ENCODE measurements at regions not wholly inside any gene's neighbourhood (a gene's known extent, or its start where the extent isn't known, plus 50 kb on each side); places are given as distances from the start of the nearest gene placed in this dataset.

- no peak for DNase-seq (ENCODE audit: low spot score)
- in situ Hi-C loops (cut with HindIII; ENCODE audit: low sequenced_read_pairs), result no loop called here
These were observed 206.1 kb upstream of the ANKRD50 start for GRCh38 chr4:124918559-124919122.

GRCh38 chr4:124915073-124915472 lies 202.5 kb upstream of the ANKRD50 start:
- DNase-seq (ENCODE audit: low spot score), result no peak
- in situ Hi-C loops (cut with HindIII; ENCODE audit: low sequenced_read_pairs), result no loop called here

GRCh38 chr4:124913237-124913636 lies 200.7 kb upstream of the ANKRD50 start:
- in situ Hi-C loops (cut with HindIII; ENCODE audit: low sequenced_read_pairs), result no loop called here
- no peak for DNase-seq (ENCODE audit: low spot score)

GRCh38 chr4:124910327-124910726 lies 197.8 kb upstream of the ANKRD50 start:
- no peak for DNase-seq (ENCODE audit: low spot score)
- in situ Hi-C loops (cut with HindIII; ENCODE audit: low sequenced_read_pairs), result no loop called here

- no peak for DNase-seq (ENCODE audit: low spot score)
- in situ Hi-C loops (cut with HindIII; ENCODE audit: low sequenced_read_pairs), result no loop called here
These were observed 195.3 kb upstream of the ANKRD50 start for GRCh38 chr4:124907881-124908280.

GRCh38 chr4:124905441-124905840 lies 192.9 kb upstream of the ANKRD50 start:
- no peak for DNase-seq (ENCODE audit: low spot score)
- in situ Hi-C loops (cut with HindIII; ENCODE audit: low sequenced_read_pairs), result no loop called here

- DNase-seq (ENCODE audit: low spot score), result no peak
- in situ Hi-C loops (cut with HindIII; ENCODE audit: low sequenced_read_pairs), result no loop called here
These were observed 192.3 kb upstream of the ANKRD50 start for GRCh38 chr4:124904723-124905388.

GRCh38 chr4:124903995-124904722 lies 191.6 kb upstream of the ANKRD50 start:
- in situ Hi-C loops (cut with HindIII; ENCODE audit: low sequenced_read_pairs), result no loop called here

GRCh38 chr4:124902001-124902515 lies 189.5 kb upstream of the ANKRD50 start:
- in situ Hi-C loops (cut with HindIII; ENCODE audit: low sequenced_read_pairs), result no loop called here

More at GRCh38 chr4:124903995-124904722, 191.6 kb upstream of the ANKRD50 start:
- DNase-seq (ENCODE audit: low spot score), result no peak

GRCh38 chr4:124899997-124900396 lies 187.5 kb upstream of the ANKRD50 start:
- in situ Hi-C loops (cut with HindIII; ENCODE audit: low sequenced_read_pairs), result no loop called here
- no peak for DNase-seq (ENCODE audit: low spot score)

More at GRCh38 chr4:124902001-124902515, 189.5 kb upstream of the ANKRD50 start:
- DNase-seq (ENCODE audit: low spot score), result no peak

- in situ Hi-C loops (cut with HindIII; ENCODE audit: low sequenced_read_pairs), result no loop called here
- no peak for DNase-seq (ENCODE audit: low spot score)
These were observed 178.0 kb upstream of the ANKRD50 start for GRCh38 chr4:124890522-124890921.

GRCh38 chr4:124887739-124888138 lies 175.2 kb upstream of the ANKRD50 start:
- in situ Hi-C loops (cut with HindIII; ENCODE audit: low sequenced_read_pairs), result no loop called here

GRCh38 chr4:124884316-124884715 lies 171.8 kb upstream of the ANKRD50 start:
- in situ Hi-C loops (cut with HindIII; ENCODE audit: low sequenced_read_pairs), result no loop called here
- DNase-seq (ENCODE audit: low spot score), result no peak

More at GRCh38 chr4:124887739-124888138, 175.2 kb upstream of the ANKRD50 start:
- no peak for DNase-seq (ENCODE audit: low spot score)

- in situ Hi-C loops (cut with HindIII; ENCODE audit: low sequenced_read_pairs), result no loop called here
- DNase-seq (ENCODE audit: low spot score), result no peak
These were observed 171.1 kb upstream of the ANKRD50 start for GRCh38 chr4:124883632-124884031.

- in situ Hi-C loops (cut with HindIII; ENCODE audit: low sequenced_read_pairs), result no loop called here
These were observed 166.7 kb upstream of the ANKRD50 start for GRCh38 chr4:124879195-124879594.

GRCh38 chr4:124874172-124874450 lies 161.6 kb upstream of the ANKRD50 start:
- no peak for DNase-seq (ENCODE audit: low spot score)
- in situ Hi-C loops (cut with HindIII; ENCODE audit: low sequenced_read_pairs), result no loop called here

More at GRCh38 chr4:124879195-124879594, 166.7 kb upstream of the ANKRD50 start:
- no peak for DNase-seq (ENCODE audit: low spot score)

- in situ Hi-C loops (cut with HindIII; ENCODE audit: low sequenced_read_pairs), result no loop called here
- DNase-seq (ENCODE audit: low spot score), result no peak
These were observed 161.0 kb upstream of the ANKRD50 start for GRCh38 chr4:124873361-124874171.

- in situ Hi-C loops (cut with HindIII; ENCODE audit: low sequenced_read_pairs), result no loop called here
- DNase-seq (ENCODE audit: low spot score), result no peak
These were observed 160.1 kb upstream of the ANKRD50 start for GRCh38 chr4:124872659-124873058.

GRCh38 chr4:124869961-124870495 lies 157.5 kb upstream of the ANKRD50 start:
- in situ Hi-C loops (cut with HindIII; ENCODE audit: low sequenced_read_pairs), result no loop called here
- no peak for DNase-seq (ENCODE audit: low spot score)

Measured in G401 (cell line).